ENCODE measurements at regions not wholly inside any gene's neighbourhood (a gene's known extent, or its start where the extent isn't known, plus 50 kb on each side); places are given as distances from the start of the nearest gene placed in this dataset.

DNA sequence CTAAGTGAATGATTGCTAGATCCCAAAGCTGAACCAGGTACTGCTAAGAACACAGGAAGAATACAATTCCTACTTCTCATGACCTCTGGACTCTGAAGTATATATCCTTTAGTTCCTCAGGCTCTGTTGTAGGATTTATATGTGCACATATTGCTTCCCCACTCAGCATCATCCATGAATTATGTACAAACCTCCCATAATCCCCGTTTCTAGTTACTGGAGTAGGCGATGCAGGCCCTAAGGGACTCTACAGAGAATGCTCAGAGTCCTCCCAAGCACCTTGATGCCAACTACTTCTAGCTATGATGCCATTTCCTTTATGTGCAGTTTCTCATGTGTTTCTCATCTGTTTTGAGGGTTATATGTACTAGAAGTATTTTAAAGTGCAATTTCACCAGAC is 154.9 kb upstream of the EPHA7 start:
- Histone ChIP-seq H3K9ac (no peak overlapping the region), H3K4me1 (peaks cover 4% of the 10 kb centered on the region), H3K36me3 (ENCODE audit: control insufficient read depth, insufficient read depth, low read length) (no peaks in the 10 kb centered on the region), H3K27ac (no peak overlapping the region), H3K27me3 (ENCODE audit: control insufficient read depth, insufficient read depth, low read length) (no peaks in the 10 kb centered on the region), H3K9me3 (ENCODE audit: control insufficient read depth, low read length) (no peaks in the 10 kb centered on the region), H3K79me2 (no peaks in the 10 kb centered on the region), H3K4me2 (ENCODE audit: low read length) (no peak overlapping the region), H3K4me3 (ENCODE audit: low read depth, low read length) (no peak overlapping the region), H2AFZ (no peak overlapping the region)
- TF ChIP-seq, protein P1, sequence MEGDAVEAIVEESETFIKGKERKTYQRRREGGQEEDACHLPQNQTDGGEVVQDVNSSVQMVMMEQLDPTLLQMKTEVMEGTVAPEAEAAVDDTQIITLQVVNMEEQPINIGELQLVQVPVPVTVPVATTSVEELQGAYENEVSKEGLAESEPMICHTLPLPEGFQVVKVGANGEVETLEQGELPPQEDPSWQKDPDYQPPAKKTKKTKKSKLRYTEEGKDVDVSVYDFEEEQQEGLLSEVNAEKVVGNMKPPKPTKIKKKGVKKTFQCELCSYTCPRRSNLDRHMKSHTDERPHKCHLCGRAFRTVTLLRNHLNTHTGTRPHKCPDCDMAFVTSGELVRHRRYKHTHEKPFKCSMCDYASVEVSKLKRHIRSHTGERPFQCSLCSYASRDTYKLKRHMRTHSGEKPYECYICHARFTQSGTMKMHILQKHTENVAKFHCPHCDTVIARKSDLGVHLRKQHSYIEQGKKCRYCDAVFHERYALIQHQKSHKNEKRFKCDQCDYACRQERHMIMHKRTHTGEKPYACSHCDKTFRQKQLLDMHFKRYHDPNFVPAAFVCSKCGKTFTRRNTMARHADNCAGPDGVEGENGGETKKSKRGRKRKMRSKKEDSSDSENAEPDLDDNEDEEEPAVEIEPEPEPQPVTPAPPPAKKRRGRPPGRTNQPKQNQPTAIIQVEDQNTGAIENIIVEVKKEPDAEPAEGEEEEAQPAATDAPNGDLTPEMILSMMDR (IDR thresholded peaks at IDR 0.05), result no peak

DNA sequence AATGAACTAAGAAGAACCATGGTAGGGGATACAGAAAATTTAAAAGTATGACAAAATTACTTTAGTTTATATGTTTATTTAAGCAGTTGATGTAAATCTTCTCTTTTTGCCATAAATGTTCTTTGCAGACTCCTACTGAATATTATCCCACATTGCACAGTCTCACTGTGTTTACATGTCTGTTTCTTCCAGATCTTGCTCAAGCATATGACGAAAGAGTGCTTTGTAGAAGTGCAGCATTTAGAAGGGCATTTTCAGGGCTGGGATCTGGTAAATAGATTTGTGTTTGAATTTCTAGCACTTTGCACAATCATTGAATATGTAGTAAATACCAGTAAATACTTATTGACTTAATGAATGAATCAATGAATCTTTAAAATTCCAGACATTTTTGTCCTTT is 152.0 kb upstream of the EPHA7 start:
- no peaks in the 10 kb centered on the region for H3K36me3 ChIP-seq (ENCODE audit: control insufficient read depth, insufficient read depth, low read length)

DNA sequence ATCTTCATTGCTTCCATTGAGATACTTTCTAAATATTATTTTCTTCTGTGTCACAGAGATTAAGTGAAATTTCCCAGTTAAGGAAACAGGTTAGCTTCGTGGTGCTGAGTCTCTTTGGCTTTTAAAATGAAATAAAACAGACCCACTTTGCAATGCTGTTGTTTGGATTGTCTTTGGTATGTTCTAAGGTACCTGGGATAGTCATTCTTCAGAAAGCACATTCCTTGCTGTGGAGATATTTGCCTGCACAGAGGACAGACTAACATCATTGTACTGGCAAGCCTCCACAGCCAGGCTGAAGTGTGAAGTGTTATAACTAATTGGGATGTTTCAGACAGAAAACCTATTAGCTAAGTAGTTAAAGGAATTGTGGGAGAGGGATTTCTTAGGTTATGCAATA is 148.8 kb upstream of the EPHA7 start:
- Histone ChIP-seq H3K9me3 (ENCODE audit: control insufficient read depth, low read length) (no peaks in the 10 kb centered on the region), H3K9ac (no peak overlapping the region), H3K4me1 (no peaks in the 10 kb centered on the region), H3K27me3 (ENCODE audit: control insufficient read depth, insufficient read depth, low read length) (no peaks in the 10 kb centered on the region), H3K79me2 (no peaks in the 10 kb centered on the region), H2AFZ (no peak overlapping the region), H3K4me3 (ENCODE audit: low read depth, low read length) (no peak overlapping the region), H3K36me3 (ENCODE audit: control insufficient read depth, insufficient read depth, low read length) (no peaks in the 10 kb centered on the region), H3K4me2 (ENCODE audit: low read length) (no peak overlapping the region), H3K27ac (no peak overlapping the region)
- TF ChIP-seq, protein P1 (IDR thresholded peaks at IDR 0.05), result no peak

More for the DNA sequence above, 152.0 kb upstream of the EPHA7 start:
- TF ChIP-seq, protein P1 (IDR thresholded peaks at IDR 0.05), result no peak
- Histone ChIP-seq H3K4me1 (peaks cover 4% of the 10 kb centered on the region), H2AFZ (no peak overlapping the region), H3K27ac (no peak overlapping the region), H3K79me2 (no peaks in the 10 kb centered on the region), H3K4me3 (ENCODE audit: low read depth, low read length) (no peak overlapping the region), H3K4me2 (ENCODE audit: low read length) (no peak overlapping the region), H3K9ac (no peak overlapping the region), H3K9me3 (ENCODE audit: control insufficient read depth, low read length) (no peaks in the 10 kb centered on the region), H3K27me3 (ENCODE audit: control insufficient read depth, insufficient read depth, low read length) (no peaks in the 10 kb centered on the region)

DNA sequence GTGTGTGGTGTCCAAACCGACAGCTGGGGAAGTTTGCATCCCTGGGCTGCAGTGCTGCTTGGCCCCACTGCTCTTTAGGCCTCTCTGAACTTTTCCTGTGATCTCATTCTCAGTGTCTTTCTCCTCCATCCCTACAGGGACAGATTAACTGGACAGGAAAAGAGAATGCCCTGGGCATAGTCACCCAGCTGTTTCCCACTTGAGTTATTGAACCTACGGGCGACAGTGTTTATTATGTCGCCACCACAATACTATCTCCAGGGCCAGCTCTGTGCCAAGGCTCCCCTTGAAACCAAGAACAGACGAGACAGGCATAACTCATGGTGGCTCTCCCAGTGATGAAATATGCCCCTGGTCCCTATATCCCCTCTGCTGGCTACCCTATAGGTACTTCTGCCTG is 147.8 kb upstream of the EPHA7 start:
- TF ChIP-seq, protein P1 (IDR thresholded peaks at IDR 0.05), result no peak
- H3K27ac ChIP-seq, result no peak overlapping the region
- no peaks in the 10 kb centered on the region for H3K27me3 ChIP-seq (ENCODE audit: control insufficient read depth, insufficient read depth, low read length)
- no peaks in the 10 kb centered on the region for H3K9me3 ChIP-seq (ENCODE audit: control insufficient read depth, low read length)
- no peak overlapping the region for H3K9ac ChIP-seq
- H3K4me1 ChIP-seq, result no peaks in the 10 kb centered on the region
- no peak overlapping the region for H3K4me2 ChIP-seq (ENCODE audit: low read length)
- no peak overlapping the region for H3K4me3 ChIP-seq (ENCODE audit: low read depth, low read length)
- H3K36me3 ChIP-seq (ENCODE audit: control insufficient read depth, insufficient read depth, low read length), result no peaks in the 10 kb centered on the region
- H3K79me2 ChIP-seq, result no peaks in the 10 kb centered on the region
- no peak overlapping the region for H2AFZ ChIP-seq

DNA sequence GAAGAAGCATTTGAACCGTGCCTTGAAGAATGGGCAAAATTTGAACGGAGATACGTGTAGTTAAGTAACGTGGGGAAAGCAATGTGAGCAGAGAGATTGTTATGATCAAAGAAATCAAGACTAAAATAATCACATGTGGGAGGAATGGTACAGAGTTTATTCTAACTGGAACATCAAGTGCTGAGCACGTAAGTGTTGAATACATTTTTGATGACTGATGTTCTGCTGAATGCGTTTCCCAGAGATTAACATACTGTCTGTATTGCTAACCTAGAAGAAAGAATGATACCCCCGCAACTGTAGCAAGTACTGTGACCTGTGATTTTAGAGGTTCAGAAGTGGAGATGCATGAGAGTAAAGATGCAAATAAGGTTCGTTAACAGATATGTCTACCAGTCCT is 146.9 kb upstream of the EPHA7 start:
- TF ChIP-seq, protein P1 (IDR thresholded peaks at IDR 0.05), result no peak
- Histone ChIP-seq H3K9ac (no peak overlapping the region), H3K4me1 (no peaks in the 10 kb centered on the region), H3K36me3 (ENCODE audit: control insufficient read depth, insufficient read depth, low read length) (no peaks in the 10 kb centered on the region), H3K79me2 (no peaks in the 10 kb centered on the region), H3K27me3 (ENCODE audit: control insufficient read depth, insufficient read depth, low read length) (no peaks in the 10 kb centered on the region), H3K4me2 (ENCODE audit: low read length) (no peak overlapping the region), H3K4me3 (ENCODE audit: low read depth, low read length) (no peak overlapping the region), H3K9me3 (ENCODE audit: control insufficient read depth, low read length) (no peaks in the 10 kb centered on the region), H3K27ac (no peak overlapping the region), H2AFZ (no peak overlapping the region)
